Fibroblast of the conjunctiva (primary cell): ENCODE measurements at regions not wholly inside any gene's neighbourhood (a gene's known extent, or its start where the extent isn't known, plus 50 kb on each side); places are given as distances from the start of the nearest gene placed in this dataset.

Experiments
- DNase-seq: peaks from one replicate; pipeline ENCODE4 v3.0.0-alpha.2; 2010; ENCODE audit warnings: low read depth

- no peak for DNase-seq
Observed at GRCh38 chr10:61318429-61318828, 134.8 kb downstream of the TMEM26 start.

GRCh38 chr10:61317706-61318105 is 135.5 kb downstream of the TMEM26 start:
- DNase-seq = no peak

GRCh38 chr10:61316676-61317265 is 136.4 kb downstream of the TMEM26 start:
- no peak for DNase-seq

GRCh38 chr10:61314273-61314672 is 138.9 kb downstream of the TMEM26 start:
- DNase-seq = no peak

- no peak for DNase-seq
Observed at GRCh38 chr10:61313460-61313859, 139.7 kb downstream of the TMEM26 start.

GRCh38 chr10:61304746-61305145 is 148.4 kb downstream of the TMEM26 start:
- no peak for DNase-seq

- no peak for DNase-seq
Observed at GRCh38 chr10:61302124-61302523, 151.1 kb downstream of the TMEM26 start.

GRCh38 chr10:61301575-61301974 is 151.6 kb downstream of the TMEM26 start:
- DNase-seq = no peak

GRCh38 chr10:61299841-61300240 is 153.3 kb downstream of the TMEM26 start:
- no peak for DNase-seq

GRCh38 chr10:61299156-61299555 is 154.0 kb downstream of the TMEM26 start:
- no peak for DNase-seq

- no peak for DNase-seq
Observed at GRCh38 chr10:61298194-61298593, 155.0 kb downstream of the TMEM26 start.

- DNase-seq = no peak
Observed at GRCh38 chr10:61296161-61296560, 157.0 kb downstream of the TMEM26 start.

GRCh38 chr10:61294131-61294530 is 159.1 kb downstream of the TMEM26 start:
- DNase-seq = no peak

GRCh38 chr10:61289813-61290212 is 163.4 kb downstream of the TMEM26 start:
- no peak for DNase-seq

- DNase-seq = no peak
Observed at GRCh38 chr10:61286686-61287085, 166.5 kb downstream of the TMEM26 start.

- DNase-seq = no peak
Observed at GRCh38 chr10:61285749-61286148, 167.4 kb downstream of the TMEM26 start.

GRCh38 chr10:61284222-61284890 is 168.8 kb downstream of the TMEM26 start:
- peak; percentile 46 for DNase-seq

GRCh38 chr10:61283481-61284221 is 169.5 kb downstream of the TMEM26 start:
- no peak for DNase-seq

- DNase-seq = no peak
Observed at GRCh38 chr10:61283066-61283465, 170.1 kb downstream of the TMEM26 start.

GRCh38 chr10:61280303-61280702 is 172.9 kb downstream of the TMEM26 start:
- no peak for DNase-seq

- DNase-seq = no peak
Observed at GRCh38 chr10:61279400-61279799, 173.8 kb downstream of the TMEM26 start.

GRCh38 chr10:61278556-61278955 is 174.6 kb downstream of the TMEM26 start:
- no peak for DNase-seq

GRCh38 chr10:61272781-61273180 is 180.4 kb downstream of the TMEM26 start:
- no peak for DNase-seq
